Peyer's patch (tissue), 4 donors: ENCODE measurements at regions not wholly inside any gene's neighbourhood (a gene's known extent, or its start where the extent isn't known, plus 50 kb on each side); places are given as distances from the start of the nearest gene placed in this dataset.
A peak's percentile ranks its signal among the peaks of the same experiment; 100 is the strongest.

Experiments used
- DNase-seq, 3 donors: peaks; one replicate each; pipeline ENCODE4 v3.0.0-alpha.2; 2017 to 2019
- H3K27ac ChIP-seq, 4 donors: fragments of 200-600 bp; sonication (generic); one replicate each; pipeline ENCODE4 v1.5.1; 2016 to 2019
- H3K27me3 ChIP-seq, 2 donors: fragments of 200-600 bp; sonication (generic); one replicate each; pipeline ENCODE4 v1.5.1; 2019
- H3K36me3 ChIP-seq, 3 donors: fragments of 200-600 bp; sonication (generic); one replicate each; pipeline ENCODE4 v1.5.1; 2016 to 2019
- H3K4me1 ChIP-seq, 4 donors: fragments of 200-600 bp; sonication (generic); one replicate each; pipeline ENCODE4 v1.5.1; 2016 to 2019
- H3K4me3 ChIP-seq, 4 donors: fragments of 200-600 bp; sonication (generic); 1 replicate in 3 of 4; 2 replicates in 1 of 4; pipeline ENCODE4 v1.5.1; 2016 to 2019; ENCODE audit warnings: mild to moderate bottlenecking in 1 of 4
- H3K9me3 ChIP-seq, 4 donors: fragments of 200-600 bp; sonication (generic); one replicate each; pipeline ENCODE4 v1.5.1; 2016 to 2019; ENCODE audit warnings: mild to moderate bottlenecking in 1 of 4
- POLR2A ChIP-seq, 2 donors: fragments of 450-650 bp; IDR thresholded peaks; one replicate each; pipeline ENCODE4 v1.5.1; 2017; ENCODE audit warnings: antibody characterized with exemption in 2 of 2, mild to moderate bottlenecking in 2 of 2, moderate library complexity in 2 of 2
- TF ChIP-seq, protein P1 (sequence below), 6 experiments: fragments of 450-650 bp in 4 of 6; fragments of 200-600 bp in 2 of 6; sonication (generic) in 1 of 6; IDR thresholded peaks; one replicate each; pipeline ENCODE4 v1.5.1; 2017 to 2019; ENCODE audit warnings: antibody characterized with exemption in 6 of 6, mild to moderate bottlenecking in 3 of 6, moderate library complexity in 1 of 6

GRCh38 chr15:45795440-45796069 is 160.7 kb downstream of the SQOR start:
- no peak for TF ChIP-seq POLR2A (IDR thresholded peaks at IDR 0.05)
- TF ChIP-seq, protein P1, sequence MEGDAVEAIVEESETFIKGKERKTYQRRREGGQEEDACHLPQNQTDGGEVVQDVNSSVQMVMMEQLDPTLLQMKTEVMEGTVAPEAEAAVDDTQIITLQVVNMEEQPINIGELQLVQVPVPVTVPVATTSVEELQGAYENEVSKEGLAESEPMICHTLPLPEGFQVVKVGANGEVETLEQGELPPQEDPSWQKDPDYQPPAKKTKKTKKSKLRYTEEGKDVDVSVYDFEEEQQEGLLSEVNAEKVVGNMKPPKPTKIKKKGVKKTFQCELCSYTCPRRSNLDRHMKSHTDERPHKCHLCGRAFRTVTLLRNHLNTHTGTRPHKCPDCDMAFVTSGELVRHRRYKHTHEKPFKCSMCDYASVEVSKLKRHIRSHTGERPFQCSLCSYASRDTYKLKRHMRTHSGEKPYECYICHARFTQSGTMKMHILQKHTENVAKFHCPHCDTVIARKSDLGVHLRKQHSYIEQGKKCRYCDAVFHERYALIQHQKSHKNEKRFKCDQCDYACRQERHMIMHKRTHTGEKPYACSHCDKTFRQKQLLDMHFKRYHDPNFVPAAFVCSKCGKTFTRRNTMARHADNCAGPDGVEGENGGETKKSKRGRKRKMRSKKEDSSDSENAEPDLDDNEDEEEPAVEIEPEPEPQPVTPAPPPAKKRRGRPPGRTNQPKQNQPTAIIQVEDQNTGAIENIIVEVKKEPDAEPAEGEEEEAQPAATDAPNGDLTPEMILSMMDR (IDR thresholded peaks at IDR 0.05): peak in 4 of 6 experiments; percentile 30 to 77 (median 74)
- no peak overlapping the region for H3K27ac ChIP-seq
- H3K9me3 ChIP-seq: no peaks in the 10 kb centered on the region
- H3K27me3 ChIP-seq: no peaks in the 10 kb centered on the region
- no peaks in the 10 kb centered on the region for H3K36me3 ChIP-seq
- no peak overlapping the region for H3K4me3 ChIP-seq
- peak in 1 of 3 donors; percentile 59 for DNase-seq
- H3K4me1 ChIP-seq: no peaks in the 10 kb centered on the region

DNA sequence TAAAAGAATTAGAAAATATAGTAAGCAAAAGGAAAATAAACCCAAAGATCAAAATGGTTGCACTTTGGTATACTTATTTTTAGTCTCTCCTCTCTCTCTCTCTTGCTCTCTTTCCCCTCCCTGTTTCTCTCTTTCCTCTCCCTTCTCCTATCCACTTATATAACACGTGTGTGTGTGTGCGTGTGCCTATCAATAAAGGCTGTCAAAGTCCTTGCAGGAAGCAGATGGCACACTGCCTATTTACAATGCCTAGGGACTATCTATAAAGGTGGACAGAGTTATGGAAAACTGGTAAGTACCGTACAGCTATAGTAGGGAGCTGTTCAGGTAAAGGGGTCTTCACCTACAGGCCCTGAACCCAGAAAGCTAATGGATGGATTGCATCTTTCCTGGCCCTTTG is 161.6 kb downstream of the SQOR start:
- Histone ChIP-seq H3K36me3 (no peaks in the 10 kb centered on the region), H3K4me1 (no peaks in the 10 kb centered on the region), H3K9me3 (no peaks in the 10 kb centered on the region), H3K27me3 (no peaks in the 10 kb centered on the region), H3K4me3 (no peak overlapping the region), H3K27ac (no peak overlapping the region)
- DNase-seq: peak in 1 of 3 donors; percentile 56
- TF ChIP-seq, protein P1 (IDR thresholded peaks at IDR 0.05): no peak
- TF ChIP-seq POLR2A (IDR thresholded peaks at IDR 0.05): no peak

DNA sequence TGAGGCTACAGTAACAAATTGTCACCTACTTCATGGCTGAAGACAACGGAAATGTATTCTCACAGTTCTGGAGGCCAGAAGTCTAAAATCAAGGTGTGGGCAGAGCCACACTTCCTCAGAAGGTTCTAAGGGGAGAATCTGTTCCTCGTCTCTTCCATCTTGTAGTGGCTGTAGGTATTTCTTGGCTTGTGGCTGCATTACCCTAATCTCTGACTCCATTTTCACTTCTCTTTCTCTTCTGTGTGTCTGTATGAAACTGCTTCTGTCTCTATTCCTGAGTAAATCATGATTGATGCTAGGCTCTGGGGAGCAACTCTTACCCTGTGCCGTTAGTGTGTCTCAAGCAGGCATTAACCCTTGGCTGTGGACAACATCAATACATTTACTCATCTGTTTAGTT is 164.7 kb downstream of the SQOR start:
- DNase-seq: no peak
- H3K36me3 ChIP-seq: no peaks in the 10 kb centered on the region
- H3K4me3 ChIP-seq: no peak overlapping the region
- H3K27ac ChIP-seq: no peak overlapping the region
- no peaks in the 10 kb centered on the region for H3K4me1 ChIP-seq
- no peak for TF ChIP-seq POLR2A (IDR thresholded peaks at IDR 0.05)
- TF ChIP-seq, protein P1 (IDR thresholded peaks at IDR 0.05): no peak
- H3K9me3 ChIP-seq: no peaks in the 10 kb centered on the region
- H3K27me3 ChIP-seq: no peaks in the 10 kb centered on the region

- H3K9me3 ChIP-seq: no peaks in the 10 kb centered on the region
- H3K4me3 ChIP-seq: no peak overlapping the region
- TF ChIP-seq, protein P1 (IDR thresholded peaks at IDR 0.05): no peak
- no peaks in the 10 kb centered on the region for H3K36me3 ChIP-seq
- H3K4me1 ChIP-seq: no peaks in the 10 kb centered on the region
- no peak overlapping the region for H3K27ac ChIP-seq
- DNase-seq: no peak
- H3K27me3 ChIP-seq: no peaks in the 10 kb centered on the region
These were observed 166.7 kb downstream of the SQOR start for GRCh38 chr15:45801543-45801942.

GRCh38 chr15:45802140-45802539 is 167.3 kb downstream of the SQOR start:
- DNase-seq: no peak
- TF ChIP-seq, protein P1 (IDR thresholded peaks at IDR 0.05): no peak
- TF ChIP-seq POLR2A (IDR thresholded peaks at IDR 0.05): no peak
- Histone ChIP-seq H3K27ac (no peak overlapping the region), H3K4me3 (no peak overlapping the region), H3K36me3 (no peaks in the 10 kb centered on the region), H3K4me1 (no peaks in the 10 kb centered on the region), H3K27me3 (no peaks in the 10 kb centered on the region), H3K9me3 (no peaks in the 10 kb centered on the region)

DNA sequence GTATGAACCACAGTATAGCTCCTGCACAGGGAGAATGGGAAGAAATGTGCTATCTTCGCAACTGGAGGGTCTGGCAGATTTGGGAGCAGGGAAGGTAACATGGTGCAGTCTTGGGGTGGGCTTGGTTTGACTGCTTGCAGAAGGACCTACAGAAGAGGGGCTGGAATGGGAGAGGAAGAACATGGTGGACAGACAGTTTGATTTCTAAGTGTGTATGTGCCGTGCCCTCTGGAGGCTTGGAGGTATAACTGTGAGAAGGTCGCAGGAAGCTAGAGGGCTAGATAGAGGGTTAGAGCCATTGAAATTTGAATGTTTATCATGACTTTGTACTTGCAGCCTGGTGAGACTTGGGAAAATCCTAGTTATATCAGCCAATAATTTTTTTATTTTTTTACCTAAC is 169.2 kb downstream of the SQOR start:
- H3K27me3 ChIP-seq: no peaks in the 10 kb centered on the region
- no peaks in the 10 kb centered on the region for H3K9me3 ChIP-seq
- no peaks in the 10 kb centered on the region for H3K4me1 ChIP-seq
- H3K27ac ChIP-seq: no peak overlapping the region
- H3K4me3 ChIP-seq: no peak overlapping the region
- TF ChIP-seq, protein P1 (IDR thresholded peaks at IDR 0.05): no peak
- no peak for TF ChIP-seq POLR2A (IDR thresholded peaks at IDR 0.05)
- DNase-seq: no peak
- H3K36me3 ChIP-seq: no peaks in the 10 kb centered on the region
